ENCODE measurements at regions not wholly inside any gene's neighbourhood (a gene's known extent, or its start where the extent isn't known, plus 50 kb on each side); places are given as distances from the start of the nearest gene placed in this dataset.

GRCh38 chr5:113652161-113652560 lies 138.7 kb downstream of the YTHDC2 start:
- no peak overlapping the region for H3K14ac ChIP-seq (ENCODE audit: insufficient read depth, low read length)
- no peak overlapping the region for H2AK5ac ChIP-seq (ENCODE audit: insufficient read length, low read length)
- no CpG with 5 or more reads among the region's 7 CpGs for WGBS (ENCODE audit: extremely low coverage, insufficient read length, low lambda C conversion rate)
- H4K20me1 ChIP-seq (ENCODE audit: control insufficient read depth, insufficient read depth, insufficient read length): no peaks in the 10 kb centered on the region
- TF ChIP-seq, protein P1, sequence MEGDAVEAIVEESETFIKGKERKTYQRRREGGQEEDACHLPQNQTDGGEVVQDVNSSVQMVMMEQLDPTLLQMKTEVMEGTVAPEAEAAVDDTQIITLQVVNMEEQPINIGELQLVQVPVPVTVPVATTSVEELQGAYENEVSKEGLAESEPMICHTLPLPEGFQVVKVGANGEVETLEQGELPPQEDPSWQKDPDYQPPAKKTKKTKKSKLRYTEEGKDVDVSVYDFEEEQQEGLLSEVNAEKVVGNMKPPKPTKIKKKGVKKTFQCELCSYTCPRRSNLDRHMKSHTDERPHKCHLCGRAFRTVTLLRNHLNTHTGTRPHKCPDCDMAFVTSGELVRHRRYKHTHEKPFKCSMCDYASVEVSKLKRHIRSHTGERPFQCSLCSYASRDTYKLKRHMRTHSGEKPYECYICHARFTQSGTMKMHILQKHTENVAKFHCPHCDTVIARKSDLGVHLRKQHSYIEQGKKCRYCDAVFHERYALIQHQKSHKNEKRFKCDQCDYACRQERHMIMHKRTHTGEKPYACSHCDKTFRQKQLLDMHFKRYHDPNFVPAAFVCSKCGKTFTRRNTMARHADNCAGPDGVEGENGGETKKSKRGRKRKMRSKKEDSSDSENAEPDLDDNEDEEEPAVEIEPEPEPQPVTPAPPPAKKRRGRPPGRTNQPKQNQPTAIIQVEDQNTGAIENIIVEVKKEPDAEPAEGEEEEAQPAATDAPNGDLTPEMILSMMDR (conservative IDR thresholded peaks at IDR 0.05): no peak
- Mint-ChIP-seq H3K4me1 (no peaks in the 10 kb centered on the region), H3K4me3 (no peak overlapping the region), H3K27me3 (ENCODE audit: low read depth) (no peaks in the 10 kb centered on the region), H3K9me3 (peaks cover 7 to 8% of the 10 kb centered on the region in 2 experiments; a peak in 4 of 5 replicates), H3K27ac (no peak overlapping the region), H3K36me3 (ENCODE audit: insufficient read depth in 1 of 3, low read depth in 3 of 3) (no peaks in the 10 kb centered on the region)
- H3K27me3 ChIP-seq (ENCODE audit: insufficient read depth, low read length): no peaks in the 10 kb centered on the region
- no peak overlapping the region for H3T11ph ChIP-seq (ENCODE audit: low read length)
- no peaks in the 10 kb centered on the region for H3K79me1 ChIP-seq (ENCODE audit: insufficient read depth, low read depth, low read length, poor library complexity, severe bottlenecking)
- H3K23ac ChIP-seq (ENCODE audit: insufficient read length, low read depth, low read length): no peak overlapping the region
- H3K9me3 ChIP-seq (ENCODE audit: control insufficient read depth, low read depth, low read length): no peaks in the 10 kb centered on the region
- H2BK5ac ChIP-seq (ENCODE audit: insufficient read length, low read length): no peak overlapping the region
- H3K23me2 ChIP-seq (ENCODE audit: insufficient read length, low read depth, low read length, poor library complexity, severe bottlenecking): no peaks in the 10 kb centered on the region
- no peak overlapping the region for H3K56ac ChIP-seq (ENCODE audit: insufficient read length, low read depth, low read length)
- H2BK15ac ChIP-seq (ENCODE audit: low read depth, low read length): no peak overlapping the region
- no peaks in the 10 kb centered on the region for H3K79me2 ChIP-seq (ENCODE audit: insufficient read depth, low read length)
- no peak overlapping the region for H3K27ac ChIP-seq (ENCODE audit: insufficient read length, low read depth, low read length)
- DNase-seq: no peak
- no peak overlapping the region for H4K8ac ChIP-seq (replicated peaks; ENCODE audit: insufficient read length, low read depth, low read length)
- H3K18ac ChIP-seq (ENCODE audit: insufficient read length, low read depth, low read length): no peak overlapping the region
- H4K5ac ChIP-seq (ENCODE audit: insufficient read length, low read depth, low read length): no peak overlapping the region
- no peak overlapping the region for H3K9ac ChIP-seq (ENCODE audit: extremely low read depth, insufficient read length, low read length)
- no peak overlapping the region for H2BK12ac ChIP-seq (ENCODE audit: insufficient read length, low read depth, low read length)
- no peak overlapping the region for H3K4me2 ChIP-seq (ENCODE audit: insufficient read depth, insufficient read length, low read length)
- H3K4ac ChIP-seq (ENCODE audit: low read depth, low read length): no peak overlapping the region
- H2AFZ ChIP-seq (ENCODE audit: low read length): no peak overlapping the region
- no peak overlapping the region for H2BK120ac ChIP-seq (ENCODE audit: low read depth, low read length, poor library complexity, severe bottlenecking)
- no peak overlapping the region for H2BK20ac ChIP-seq (ENCODE audit: low read depth, low read length, poor library complexity, severe bottlenecking)
- H3K4me1 ChIP-seq (ENCODE audit: insufficient read depth, low read length): no peaks in the 10 kb centered on the region
- no peak overlapping the region for H4K91ac ChIP-seq (ENCODE audit: insufficient read length, low read depth, low read length)
